ENCODE measurements at regions not wholly inside any gene's neighbourhood (a gene's known extent, or its start where the extent isn't known, plus 50 kb on each side); places are given as distances from the start of the nearest gene placed in this dataset.
"Not testable (repeated sequence)": the region's sequence is repeated elsewhere in the genome, so short reads cannot be mapped to it uniquely, and the experiment has no call there.

DNA sequence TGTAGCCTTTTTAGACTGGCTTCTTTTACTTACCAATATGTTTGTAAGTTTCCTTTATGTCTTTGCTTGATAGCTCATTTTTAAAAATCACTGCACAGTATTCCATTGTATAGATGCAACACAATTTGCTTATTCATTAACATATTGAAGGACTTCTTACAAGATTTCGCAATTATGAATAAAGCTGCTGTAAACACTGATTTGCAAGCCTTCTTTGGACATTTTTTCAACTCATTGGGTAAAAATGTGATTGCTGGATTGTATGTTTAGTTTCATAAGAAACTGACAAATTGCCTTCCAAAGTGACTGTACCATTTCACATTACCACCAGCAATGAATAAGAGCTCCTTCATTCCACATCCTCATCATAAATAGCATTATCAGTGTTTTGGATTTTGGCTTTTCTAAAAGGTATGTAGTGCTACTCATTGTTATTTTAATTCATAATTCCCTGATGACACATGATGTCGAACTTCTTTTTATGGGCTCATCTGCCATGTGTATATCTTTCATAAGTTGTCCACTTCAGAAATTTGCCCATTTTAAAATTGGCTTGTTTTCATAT is 80.7 kb downstream of the TFAP2B start:
- no peak for DNase-seq

DNA sequence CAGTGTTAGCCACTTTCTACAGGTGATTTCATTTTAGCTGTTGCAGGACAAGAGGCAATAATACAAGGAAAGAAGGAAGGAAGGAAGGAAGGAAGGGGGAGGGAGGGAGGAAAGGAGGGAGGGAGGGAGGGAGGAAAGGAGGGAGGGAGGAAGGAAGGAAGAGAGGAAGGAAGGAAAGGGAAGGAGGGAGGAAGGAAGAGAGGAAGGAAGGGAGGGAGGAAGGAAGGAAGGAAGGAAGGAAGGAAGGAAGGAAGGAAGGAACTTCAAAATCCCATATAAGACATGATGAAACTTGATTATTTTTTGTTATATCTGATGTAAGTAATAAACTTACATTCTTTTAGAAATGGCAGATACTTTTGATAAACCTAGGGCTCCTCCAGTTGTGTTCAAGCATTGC is 83.6 kb downstream of the TFAP2B start:
- DNase-seq = no peak

DNA sequence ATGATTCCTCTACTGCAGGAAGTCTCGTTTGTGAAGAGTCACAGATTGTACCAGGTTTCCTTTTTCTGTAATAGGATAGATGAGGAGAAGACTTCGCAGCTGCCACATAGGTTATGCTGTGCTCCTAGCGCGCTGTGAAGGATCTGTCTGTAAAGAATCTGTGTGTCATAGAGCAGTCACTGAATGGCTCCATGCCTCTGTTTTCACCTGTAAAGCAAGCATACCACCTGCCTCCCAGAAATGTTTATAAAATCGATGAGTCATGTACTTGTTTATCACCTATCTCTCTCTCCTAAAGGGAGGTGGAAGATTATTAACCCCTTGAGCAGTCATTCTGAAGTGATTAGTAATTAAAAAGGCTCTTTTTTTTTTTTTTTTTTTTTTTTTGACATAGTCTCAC is 86.6 kb downstream of the TFAP2B start:
- DNase-seq = no peak

DNA sequence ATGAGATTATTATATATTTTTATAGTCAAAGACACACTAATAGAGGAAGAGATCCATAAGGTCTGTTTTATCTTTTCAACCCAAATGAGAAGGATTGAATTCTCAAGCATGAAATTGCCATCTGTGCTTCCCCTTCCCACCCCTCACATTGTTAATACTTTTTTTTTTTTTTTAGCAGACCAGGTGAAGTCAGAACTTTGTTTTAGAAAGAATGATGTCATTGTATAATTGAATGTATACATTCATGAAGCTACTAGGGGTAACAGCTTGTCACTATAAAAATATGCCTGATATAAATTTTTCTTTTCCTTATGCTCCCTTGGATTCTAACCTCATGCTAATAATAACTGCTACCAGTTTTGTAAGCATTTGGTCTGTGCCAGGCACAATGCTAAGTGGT is 88.9 kb downstream of the TFAP2B start:
- no peak for DNase-seq

DNA sequence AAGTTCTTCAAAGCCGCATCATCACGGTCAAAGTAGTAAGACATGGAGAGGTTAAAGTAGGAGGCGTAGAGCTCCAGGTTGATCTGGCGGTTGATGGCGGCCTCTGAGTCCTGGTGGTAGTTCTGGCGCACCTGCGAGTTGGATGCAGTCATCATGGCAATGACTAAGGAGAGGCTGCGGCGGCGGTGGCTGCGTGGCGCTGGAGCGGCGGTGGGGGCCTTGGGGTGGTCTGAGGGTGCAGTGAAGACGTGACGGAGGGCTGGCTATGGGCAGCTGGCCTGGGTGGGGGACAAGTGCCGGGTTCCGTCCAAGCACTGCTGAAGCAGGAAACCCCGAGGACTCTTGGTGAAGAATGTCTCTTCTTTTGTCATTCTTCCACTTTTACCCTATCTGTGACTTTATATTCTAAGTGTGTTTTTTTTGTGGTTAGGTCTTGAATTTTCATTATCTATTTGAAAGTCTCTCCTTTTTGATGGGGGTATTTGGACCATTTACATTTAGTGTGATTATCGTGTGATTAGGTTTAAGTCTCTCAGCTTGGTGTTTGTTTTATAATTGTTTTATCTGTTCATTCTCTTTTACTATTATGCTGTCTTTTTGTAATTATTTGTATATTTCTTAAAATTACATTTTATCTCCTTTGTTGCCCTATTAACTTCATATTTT is 94.6 kb downstream of the TFAP2B start:
- DNase-seq = no peak

DNA sequence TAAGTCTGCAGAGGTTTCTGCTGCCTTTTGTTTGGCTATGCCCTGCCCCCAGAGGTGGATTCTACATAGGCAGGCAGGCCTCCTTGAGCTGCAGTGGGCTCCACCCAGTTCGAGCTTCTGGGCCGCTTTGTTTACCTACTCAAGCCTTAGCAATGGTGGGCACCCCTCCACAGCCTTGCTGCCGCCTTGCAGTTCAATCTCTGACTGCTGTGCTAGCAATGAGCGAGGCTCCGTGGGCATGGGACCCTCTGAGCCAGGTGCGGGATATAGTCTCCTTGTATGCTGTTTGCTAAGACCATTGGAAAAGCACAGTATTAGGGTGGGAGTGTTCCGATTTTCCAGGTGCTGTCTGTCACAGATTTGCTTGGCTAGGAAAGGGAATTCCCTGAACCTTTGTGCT is 102.7 kb downstream of the TFAP2B start:
- DNase-seq = not testable (repeated sequence)

DNA sequence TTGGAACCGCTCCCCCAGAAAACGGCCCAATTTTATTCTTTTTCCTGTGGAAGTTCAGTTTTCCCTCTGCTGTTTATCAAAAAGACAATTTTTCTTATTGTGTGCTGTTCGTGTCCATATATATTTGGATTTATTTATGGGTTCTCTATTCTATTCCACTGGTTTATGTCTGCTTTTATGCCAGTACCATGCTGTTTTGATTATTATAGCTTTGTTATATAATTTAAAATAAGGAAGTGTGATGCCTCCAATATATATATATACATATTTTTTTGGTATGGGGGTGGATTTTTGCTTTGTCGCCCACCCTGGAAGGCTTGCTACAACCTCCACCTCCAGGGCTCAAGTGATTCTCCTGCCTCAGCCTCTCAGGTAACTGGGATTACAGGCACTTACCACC is 103.3 kb downstream of the TFAP2B start:
- DNase-seq = no peak

DNA sequence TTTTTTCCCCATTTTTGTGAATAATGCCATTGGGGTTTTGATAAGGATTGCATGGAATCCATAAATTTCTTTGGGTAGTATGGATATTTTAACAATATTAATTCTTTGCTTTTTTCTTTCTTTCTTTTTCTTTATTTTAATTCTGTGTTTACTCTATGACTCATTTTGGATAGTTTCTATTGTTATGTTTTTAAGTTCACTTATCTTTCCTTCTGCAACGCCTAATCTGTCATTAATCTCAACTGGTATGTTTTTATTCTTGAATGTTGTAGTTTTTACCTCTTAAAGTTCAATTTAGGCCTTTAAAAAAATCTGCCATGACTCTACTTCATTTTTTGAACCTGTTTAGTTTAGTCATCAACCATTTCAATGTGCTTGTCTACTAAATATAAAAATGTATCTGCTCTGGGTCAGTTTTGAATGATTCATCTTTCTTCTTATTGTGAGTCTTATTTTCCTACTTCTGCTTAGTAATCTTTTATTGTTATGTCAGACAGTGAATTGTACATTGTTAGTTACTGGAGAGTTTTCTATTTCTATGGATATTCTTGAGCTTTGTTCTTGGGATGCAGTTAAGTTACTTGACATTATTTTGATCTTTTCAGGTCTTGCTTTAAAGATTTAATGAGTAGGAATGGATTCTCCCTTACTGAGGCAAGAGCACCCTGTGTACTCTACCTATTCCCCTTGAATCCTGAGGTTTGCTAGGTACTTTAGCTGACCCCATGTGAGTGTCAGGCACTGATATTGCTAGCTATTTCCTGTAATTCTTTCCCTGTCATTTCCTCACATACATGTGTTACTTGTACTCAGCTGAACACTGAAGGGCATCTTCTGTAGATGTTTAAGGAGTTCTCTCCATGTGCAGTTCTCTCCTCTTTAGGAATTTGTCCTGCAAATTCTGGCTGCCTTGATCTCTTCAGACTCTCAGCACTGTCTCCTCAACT is 104.2 kb downstream of the TFAP2B start:
- DNase-seq = no peak

DNA sequence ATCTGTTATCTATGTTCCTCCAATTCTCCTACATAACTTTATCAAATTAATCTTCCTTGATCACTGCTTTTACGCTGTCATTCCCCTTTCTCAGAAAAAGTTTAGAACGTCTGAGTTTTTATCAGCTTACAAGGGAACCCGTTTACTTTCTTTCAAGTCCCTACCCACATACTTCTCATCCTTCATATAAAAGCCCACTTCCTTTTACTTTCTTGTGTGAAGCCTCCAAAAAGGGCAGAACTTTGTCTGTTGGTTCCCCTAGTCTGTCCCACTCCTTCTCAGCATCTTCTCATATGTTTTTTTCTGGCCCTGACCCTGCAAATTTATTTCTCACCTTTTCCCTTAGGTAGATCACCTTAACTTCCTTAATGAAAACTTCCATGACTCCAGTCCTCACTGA is 106.1 kb downstream of the TFAP2B start:
- no peak for DNase-seq

DNA sequence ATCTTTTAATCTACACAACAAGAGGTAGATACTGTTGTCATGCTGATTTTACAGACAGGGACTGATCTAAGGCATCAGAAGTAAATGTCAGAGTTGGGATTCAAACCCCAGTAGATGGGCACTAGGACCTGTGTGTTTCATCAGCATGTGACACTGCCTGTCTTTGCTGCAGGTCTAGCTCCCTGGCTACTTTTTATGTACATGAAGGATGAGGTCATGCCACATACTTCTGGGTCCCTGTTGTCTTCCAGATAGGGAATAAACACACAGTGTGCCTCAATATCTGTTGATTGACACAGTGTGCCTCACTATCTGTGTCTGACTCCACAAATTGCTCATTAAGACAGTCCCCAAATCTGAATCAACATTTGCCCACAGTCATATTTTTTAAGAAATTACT is 106.9 kb downstream of the TFAP2B start:
- no peak for DNase-seq

DNA sequence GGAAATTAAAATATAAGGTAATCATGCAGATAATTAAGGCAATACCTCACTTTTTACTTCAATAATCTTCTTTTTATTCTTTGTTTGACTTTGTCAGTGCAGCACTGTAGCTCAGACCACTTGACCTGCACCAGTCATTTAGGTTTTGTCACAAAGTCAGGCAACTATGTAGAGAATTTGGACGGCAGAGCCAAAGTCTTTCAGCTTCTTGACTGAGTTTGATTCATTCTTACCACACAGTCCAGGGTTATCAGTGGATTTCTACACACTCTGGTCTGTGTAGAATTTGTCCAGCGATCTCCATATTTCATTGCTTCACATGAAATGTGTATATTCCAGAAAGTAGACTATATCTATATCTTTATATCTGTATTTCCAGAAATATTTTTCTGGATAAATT is 107.3 kb downstream of the TFAP2B start:
- no peak for DNase-seq

DNA sequence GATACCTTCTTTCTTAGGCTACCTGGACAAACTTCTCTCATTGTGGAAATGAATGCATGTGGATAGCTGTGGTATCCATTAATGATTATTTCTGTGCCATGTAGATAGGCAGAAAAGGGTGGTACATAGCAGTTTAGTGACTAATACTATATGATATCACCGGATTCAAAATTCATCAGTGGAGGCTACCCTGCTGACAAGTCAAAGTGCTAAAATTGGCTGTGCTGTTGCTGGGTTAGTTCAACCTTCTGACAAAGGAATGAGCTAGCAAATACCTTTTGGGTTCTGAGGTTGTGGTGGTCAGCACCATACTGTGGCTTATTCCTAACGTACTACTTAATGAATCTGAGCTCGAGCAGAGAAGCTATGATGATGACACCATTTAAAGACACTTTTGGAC is 109.1 kb downstream of the TFAP2B start:
- DNase-seq = no peak

DNA sequence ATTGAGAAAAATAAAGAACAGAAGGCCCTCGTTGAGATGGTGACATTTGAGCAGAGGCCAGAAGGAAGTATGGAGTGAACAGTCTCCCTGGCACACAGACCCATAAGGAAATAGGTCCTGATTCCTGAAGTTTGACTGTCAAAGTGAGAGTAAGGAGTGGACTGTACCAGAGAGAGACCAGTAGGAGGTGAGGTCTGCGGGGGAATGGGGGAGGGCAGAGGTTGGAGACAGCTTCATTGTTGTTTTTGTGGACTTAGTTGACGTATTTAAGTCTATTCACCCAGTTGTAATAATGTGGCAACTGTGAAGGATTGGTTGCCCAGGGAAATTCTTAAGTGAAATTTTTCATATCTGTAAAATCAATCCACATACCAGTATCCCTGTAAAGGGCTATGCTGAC is 110.7 kb downstream of the TFAP2B start:
- no peak for DNase-seq

DNA sequence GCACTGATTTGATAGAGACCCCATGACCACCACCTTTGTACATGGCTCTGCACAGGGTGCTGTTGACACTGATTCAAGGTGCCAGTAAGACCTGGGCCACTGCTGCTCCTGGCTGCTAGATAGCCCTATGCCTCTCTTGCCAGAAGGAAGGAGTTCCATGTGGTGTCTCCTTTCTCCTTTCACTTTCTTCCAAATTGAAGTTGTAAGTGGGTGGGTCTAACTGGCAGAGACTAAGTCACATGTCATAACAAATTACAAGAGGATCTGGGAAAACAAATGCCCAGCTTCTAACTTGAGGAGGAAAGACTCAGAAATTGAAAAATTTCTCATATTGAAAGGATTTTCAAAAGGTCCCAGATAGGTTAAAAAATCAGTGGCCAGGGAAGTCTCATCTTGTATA is 116.8 kb downstream of the TFAP2B start:
- no peak for DNase-seq

DNA sequence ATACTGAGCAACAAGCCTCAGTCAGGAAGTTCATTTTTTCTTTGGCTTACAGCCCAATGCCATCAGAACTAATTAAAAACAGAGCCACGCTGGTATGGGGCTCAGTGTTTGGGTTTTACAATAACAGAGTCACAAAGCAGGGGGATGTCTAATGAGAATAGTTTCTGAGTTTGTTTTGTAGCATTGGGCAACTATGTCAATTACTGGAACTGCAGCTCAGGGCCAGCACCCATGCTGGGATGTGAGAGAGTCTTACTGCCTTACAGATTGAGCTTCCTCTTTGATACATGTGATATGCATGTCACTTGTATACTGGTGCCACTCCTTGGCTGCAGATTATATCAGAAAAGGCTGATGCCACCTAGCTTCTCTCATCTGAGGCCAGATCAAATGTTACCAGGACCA is 117.6 kb downstream of the TFAP2B start:
- DNase-seq = peak; percentile 83

DNA sequence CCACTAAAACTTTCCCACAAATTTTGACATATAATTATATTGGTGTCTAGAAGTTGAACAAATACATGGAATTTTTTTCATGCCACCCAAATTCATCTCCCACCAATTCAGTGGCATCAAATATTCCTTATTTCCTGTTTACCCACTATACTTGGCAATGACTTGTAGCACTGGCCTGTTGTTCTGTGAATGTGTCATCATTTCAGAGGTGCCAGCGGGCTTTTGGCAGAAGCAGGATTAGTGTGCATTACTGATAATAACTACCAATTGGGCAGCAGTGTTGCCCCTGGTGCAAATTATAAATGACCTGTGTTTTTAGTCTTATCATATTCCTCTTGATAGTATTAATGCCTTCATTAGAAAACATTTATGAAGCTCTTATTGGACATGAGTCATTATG is 121.3 kb downstream of the TFAP2B start:
- no peak for DNase-seq

DNA sequence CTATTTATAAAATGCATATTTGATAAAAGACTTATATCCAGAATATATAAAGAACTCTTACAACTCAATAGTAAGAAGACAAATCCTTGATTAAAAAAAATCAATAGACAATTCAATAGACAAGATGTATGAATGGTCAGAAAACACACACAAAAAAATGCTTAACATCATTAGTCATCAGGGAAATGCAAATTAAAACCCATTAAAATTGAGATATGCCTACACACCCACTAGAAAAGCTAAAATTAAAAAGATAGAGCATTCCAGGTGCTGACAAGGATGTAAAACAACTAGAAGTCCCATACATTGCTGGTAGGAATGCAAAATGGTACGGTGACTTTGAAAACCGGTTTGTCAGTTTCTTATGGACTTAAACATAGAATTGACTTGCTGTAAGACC is 127.1 kb downstream of the TFAP2B start:
- DNase-seq = no peak

DNA sequence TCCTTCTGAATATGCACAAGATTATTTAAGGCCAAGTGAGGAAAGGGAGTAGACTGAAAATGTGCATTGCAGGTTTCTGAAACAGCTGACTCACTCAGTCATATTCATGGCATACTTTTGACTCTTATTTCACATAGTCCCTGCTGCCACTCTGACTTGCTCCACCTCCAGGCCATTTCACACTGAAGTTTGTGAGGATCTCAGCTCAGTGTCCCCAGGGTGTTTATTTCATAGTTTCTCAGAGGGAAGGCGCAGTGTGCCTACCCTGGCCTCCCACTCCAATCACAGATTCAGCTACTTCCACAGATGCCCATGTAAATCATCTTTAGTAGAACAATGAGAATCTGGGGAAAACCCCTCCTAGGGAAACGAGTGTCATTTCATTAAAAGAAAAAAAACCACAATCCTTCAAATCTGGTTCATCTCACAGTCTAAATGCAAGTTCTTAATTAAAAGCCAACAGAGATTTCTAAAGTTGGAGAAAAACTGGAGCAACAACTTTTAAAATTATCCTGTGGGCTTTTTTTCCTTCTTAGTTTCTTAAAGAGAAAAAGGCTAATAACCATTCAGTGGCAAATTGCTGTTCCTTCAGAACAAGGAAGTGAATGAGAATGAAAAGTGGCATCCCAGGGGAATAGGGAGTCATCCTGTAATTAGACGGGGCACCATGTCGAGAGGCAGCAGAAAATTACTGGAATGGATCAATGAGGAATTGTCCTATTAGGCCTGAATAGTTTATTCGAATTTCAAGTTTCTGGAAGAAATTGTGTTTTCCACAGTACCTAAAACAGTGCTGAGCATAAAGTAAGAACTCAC is 133.6 kb downstream of the TFAP2B start:
- peak; percentile 23 for DNase-seq

DNA sequence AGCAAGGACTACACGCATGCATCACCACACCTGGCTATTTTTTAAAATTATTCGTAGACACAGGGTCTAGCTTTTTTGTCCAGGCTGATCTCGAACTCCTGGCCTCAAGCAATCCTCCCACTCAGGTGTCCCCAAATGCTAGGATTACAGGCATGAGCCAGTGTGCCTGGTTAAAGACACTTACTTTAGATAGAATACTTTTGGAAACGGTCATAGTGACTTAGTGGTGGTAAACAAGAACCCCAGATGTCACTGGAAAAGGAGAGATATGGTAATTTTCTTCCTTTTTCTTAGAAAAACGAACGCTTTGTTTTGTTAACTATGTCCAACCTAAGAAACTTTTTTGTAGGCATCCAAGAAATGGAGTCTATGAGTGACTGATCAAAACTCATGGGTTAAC is 137.3 kb downstream of the TFAP2B start:
- no peak for DNase-seq

DNA sequence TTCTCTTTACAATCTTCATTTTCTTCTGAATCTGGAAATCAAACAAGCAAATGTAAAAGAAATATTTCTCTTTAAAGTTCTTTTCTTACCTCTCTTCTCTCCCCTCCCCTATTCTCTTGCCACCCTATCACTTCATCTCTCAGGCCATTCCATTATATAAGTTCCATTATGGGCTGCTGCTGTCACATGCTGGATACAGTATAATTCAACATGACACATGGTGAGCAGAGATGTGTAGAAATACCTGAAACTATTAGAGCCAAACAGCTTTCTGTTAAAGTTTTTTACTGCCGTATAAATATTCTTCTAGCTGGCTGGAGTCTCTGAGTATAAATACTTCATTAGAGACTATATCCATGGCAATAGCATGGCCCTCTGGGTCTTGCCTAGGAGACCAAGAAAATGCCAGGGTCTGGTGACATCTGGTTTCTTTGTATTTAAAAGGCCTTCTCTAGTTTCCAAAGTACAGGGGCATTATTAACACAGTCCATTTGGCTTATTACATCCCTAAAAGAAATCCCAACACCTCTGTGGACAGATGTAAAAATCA is 139.6 kb downstream of the TFAP2B start:
- no peak for DNase-seq

DNA sequence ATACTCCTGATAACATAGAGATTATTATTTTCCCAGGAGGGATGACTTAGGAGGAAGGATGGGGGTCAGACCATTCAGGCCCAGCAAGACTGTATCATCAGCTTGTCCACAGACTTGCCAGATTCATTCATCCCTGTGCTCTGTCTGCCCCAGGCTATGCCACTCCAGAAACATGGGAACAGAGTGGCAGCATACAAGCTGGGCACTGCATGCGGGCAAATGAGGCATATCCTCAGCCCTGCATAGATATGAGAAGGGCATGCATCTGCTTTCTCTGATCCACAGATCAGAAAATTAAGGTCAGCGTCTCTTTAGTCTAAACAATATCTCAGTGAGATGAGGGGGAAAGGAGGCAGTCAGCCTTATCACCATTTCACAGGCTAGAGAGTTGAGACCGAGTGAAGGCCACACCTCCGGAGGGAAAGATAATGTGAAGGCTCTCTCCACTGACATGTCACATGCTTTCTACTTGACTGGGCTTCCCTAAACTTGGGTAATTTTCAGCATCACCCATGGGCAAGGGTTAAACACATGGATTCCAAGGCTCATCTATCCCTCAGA is 140.5 kb downstream of the TFAP2B start:
- DNase-seq = no peak

DNA sequence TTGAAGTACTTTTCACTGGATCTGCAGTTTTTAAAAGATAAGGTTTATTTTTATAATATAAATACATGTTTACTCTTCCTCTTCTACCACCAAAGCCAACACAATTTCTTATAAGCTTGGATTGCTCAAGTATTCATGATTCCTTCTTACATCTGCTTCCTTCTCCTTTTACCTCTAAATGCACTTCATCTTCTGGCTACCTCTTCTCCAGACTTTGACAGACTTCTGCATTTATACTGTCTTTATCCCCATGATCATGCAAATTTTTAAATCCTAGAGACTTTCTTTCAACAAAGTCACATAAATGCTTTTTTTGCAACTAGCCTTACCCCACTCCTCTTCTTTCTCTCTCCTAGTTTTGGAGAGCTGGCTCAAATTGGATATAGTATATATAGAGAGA is 142.9 kb downstream of the TFAP2B start:
- no peak for DNase-seq

Measured in COR-L47 (cell line).